HG03045 (cell line): ENCODE measurements at regions not wholly inside any gene's neighbourhood (a gene's known extent, or its start where the extent isn't known, plus 50 kb on each side); places are given as distances from the start of the nearest gene placed in this dataset.

Experiments used
- ATAC-seq: cut with Tn5 transposase; IDR thresholded peaks from one replicate; pipeline ENCODE4 v1.9.1; 2021; ENCODE audit warnings: mild to moderate bottlenecking, moderate library complexity; ENCODE audit not compliant: unreplicated experiment

DNA sequence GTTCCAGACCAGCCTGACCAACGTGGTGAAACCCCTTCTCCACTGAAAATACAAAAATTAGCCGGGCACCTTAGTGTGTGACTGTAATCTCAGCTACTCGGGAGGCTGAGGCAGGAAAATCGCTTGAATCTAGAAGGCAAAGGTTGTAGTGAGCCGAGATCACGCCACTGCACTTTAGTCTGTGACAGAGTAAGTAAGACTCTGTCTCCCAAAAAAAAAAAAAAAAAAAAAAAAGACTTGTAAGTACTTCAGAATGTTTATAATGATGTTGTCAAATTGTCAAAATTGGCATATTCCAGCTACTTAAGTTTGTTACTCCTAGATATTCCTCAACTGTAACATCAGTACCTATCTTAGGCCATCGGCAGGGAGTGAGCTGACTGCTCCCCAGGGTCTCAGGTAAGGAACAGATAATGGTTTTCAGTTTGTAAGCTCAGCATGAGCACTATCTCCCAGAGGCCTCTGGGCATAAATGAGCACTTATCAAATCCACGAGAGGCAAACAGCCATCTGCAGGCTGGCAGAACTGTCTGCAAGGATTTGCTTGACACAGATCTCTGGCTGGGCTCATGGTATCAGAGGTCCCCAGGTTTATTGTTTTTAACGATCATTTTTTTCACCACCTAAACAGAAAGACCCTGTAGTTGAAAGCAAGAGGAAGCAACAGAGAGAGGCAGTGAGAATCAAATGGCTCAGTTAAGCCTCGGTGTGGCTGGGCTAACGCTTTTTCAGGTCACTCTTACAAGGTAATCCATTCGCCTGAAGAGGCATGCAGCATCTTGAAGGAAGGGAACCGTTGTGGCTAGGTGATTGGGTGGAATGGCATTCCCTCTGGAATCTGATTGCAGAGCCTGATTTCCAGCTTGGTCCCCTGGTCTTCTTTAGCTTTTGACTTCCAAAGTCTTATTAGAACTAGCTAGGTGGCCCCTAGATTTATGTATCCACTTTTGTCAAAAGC is 115.9 kb downstream of the LY86 start:
- ATAC-seq: no peak

- no peak for ATAC-seq
Measured at GRCh38 chr6:6705061-6705425, 116.5 kb downstream of the LY86 start.

DNA sequence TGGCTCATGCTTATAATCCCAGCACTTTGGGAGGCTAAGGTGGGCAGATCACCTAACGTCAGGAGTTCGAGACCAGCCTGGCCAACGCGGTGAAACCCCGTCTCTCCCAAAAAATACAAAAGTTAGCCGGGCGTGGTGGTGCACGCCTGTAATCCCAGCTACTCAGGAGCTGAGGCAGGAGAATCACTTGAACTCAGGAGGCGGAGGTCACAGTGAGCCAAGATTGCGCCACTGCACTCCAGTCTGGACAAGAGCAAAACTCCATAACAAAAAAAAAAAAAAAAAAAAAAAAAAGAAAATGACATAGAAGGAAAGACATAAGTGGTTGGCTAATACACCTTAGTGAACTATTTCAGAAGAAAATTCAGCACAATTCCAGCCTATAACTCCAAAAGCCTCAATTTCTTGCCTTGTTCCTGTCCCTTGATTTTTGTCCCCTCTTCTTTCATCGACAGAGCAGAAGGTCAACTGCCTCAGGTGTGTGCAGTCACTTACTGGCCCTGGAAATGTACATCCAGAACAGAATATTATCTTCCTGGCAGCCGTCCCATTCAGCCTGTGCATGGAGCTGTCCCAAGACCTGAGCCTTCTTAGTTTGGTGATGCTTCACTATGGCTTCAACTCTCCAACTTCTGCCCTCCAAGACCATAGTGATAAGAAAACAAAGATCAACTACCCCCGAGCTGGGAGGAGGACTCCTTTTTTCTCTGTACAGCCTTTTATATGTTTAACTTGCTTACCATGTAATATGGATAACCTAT is 117.6 kb downstream of the LY86 start:
- ATAC-seq: no peak

- no peak for ATAC-seq
Measured at GRCh38 chr6:6707143-6707542, 118.6 kb downstream of the LY86 start.

DNA sequence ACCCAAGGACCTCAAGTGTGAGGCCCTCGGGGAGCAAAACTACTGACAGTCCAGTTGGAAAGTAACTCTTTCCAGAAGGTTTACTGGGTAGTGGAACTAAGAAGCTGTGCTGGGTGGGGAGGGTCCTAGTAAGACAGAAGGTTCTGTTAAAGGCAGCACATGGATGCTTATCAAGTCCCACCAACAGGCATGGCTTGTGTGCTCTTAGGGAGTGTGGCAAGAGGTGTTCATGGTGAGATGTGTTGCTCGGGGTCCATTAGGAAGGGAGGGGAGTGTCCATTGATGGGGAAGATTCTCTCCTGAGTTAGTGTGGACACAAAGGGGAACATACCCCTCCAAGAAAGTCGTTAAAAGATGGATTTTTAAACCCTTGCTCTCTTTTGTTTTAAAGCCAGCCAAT is 120.6 kb downstream of the LY86 start:
- no peak for ATAC-seq

- no peak for ATAC-seq
Measured at GRCh38 chr6:6711031-6711785, 122.7 kb downstream of the LY86 start.

DNA sequence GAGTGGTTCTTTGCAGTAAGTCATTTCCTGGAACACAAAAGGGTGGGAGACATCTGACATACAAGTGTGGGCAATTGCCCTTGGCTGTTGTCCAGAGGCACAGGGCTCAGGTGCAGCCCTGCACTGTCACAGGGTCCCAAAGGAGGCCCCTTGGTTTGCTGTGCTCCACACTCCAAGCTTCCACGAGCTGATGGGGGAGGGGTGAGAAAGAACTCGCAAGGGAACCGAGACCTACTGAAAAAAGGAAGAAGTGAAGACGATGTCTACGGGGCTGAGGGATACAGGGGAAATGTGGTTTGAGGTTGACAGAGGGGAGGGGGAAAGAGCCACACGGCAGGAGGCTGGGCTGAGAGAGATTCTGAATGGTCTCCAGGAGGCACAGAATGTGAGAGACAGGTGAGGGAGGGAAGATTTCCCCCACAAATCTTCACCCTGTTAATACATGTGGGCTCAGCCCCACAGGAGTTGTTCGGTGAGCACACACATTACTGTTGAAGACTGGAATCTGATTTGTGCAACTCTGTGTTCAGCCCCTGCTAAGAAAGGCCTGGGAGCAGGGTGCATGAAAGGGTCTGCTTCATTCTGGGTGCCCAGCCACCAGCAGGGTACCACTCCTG is 123.4 kb downstream of the LY86 start:
- ATAC-seq: no peak

GRCh38 chr6:6712449-6713403 is 124.2 kb downstream of the LY86 start:
- ATAC-seq: no peak

DNA sequence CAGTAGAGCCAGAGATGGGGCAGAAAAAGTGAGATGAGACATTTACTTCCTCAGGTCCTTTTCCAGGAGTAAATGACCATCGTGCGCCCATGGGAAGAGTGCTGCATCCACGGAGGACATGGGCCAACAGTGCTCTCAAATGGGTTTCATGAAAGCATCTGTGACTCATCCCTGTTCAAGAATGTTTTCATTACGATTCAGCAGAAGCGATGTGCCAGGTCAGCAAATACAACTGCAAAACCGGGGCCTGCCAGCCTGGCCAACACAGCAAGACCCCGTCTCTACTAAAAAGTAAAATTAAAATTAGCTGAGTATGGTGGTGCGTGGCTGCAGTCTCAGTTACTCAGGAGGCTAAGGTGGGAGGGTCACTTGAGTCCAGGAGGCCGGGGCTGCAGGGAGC is 125.1 kb downstream of the LY86 start:
- ATAC-seq: no peak

DNA sequence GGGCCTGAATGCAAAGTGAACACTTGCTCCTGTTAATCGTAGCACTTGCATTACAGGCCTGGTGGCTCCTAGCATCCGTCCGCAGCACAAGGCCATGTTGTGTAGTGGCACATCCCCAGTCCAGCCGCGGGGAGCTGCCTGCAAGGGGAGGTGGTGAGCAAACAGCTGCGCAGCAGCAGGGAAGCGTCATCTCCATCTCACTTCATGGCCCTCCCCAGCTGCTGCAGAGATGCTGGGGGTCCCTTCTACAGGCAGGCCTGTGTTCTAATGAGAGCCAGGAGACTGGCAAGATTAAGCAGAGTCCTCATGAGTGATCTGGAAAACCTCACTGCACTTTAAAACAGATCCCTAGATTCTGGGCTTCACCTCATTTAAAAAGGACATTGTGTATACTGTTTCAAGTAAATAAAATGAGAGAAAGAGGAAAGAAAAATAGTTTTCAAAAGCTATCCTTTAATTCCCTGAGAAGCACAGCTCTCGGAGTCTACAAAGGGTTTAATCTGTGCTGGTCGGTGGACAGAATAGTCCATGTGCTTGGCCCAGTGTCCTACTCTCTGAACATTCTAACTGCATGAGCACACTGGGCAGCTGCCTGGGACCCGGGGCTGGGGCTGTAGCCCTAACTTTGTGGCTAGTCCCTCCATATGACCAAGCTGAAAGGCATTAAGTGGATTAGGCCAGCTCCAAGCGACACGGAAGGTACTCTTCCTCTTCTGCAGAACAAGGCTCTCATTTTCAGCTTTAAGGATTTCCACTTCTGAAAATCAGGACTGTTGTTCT is 125.8 kb downstream of the LY86 start:
- no peak for ATAC-seq

DNA sequence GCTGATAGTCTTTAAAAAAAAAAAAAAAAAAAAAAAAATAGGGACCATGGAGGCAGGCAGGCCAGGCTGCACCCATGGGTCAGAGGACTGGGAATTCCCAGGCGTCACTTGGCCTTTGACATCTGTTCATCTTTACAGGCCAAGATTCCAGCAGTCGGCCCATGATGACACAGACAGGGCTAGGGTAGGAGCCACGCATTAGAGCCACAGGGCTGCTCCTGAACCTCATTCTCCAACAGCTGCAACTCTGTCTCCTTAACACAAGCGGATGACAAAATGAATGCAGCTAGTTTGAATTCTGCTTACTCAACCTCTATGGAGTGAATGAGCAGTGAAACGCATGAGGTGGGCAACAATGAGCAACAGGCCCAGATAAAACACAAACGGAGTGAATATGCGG is 126.4 kb downstream of the LY86 start:
- ATAC-seq: no peak

- ATAC-seq: no peak
Measured at GRCh38 chr6:6715465-6715864, 126.9 kb downstream of the LY86 start.

DNA sequence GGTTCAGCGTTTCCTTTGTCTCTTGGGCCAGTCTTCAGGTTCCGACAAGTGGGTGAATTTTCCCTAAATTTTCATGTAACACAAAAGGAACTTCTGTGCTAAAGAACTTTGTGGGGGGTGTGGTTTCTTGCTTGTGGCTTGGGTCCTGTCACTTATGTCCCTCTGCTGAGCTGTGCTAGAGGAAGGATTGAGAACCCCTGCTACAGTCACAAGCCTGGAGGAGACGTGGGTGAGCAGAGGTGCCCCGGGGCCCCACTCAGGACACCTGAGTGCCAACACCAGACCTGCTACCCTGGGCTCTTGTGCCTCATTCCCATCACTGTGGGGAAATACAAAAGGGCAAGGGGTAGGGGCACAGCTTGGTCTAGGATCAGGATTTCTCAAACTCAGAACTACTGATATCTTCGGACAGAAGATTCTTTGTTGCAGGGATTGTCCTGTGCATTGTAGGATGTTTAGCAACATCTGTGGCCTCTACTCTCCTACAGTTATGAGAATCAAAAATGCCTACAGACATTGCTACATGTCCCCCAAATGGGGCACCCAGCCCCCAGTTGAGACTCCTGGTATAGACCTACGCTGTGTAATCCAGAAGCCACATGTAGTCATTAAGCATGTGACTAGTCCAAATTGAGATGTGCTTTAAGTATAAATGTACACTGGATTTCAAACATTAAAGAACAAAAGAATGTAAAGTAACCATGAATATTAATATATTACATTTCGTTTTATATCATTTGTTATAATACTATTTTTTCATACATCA is 128.7 kb downstream of the LY86 start:
- ATAC-seq: no peak

DNA sequence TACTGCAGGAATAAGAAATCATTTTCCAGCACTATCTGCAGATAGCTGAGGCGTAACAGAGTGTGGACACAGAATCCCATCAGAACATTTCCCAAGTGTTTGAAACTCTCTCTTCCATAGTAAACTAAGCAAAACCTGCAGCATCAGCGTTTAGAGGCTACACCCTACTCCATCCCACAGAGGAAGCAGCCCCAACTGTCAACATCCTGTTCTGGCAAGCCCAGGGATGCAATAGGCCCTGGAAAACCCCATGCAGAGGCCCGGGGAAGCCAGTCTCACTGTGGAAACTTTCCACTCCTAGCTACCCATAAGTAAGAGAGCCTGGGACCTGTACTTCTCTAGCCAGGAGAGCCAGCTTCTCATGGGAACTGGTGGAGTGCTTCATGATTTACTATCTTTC is 129.4 kb downstream of the LY86 start:
- ATAC-seq: no peak

DNA sequence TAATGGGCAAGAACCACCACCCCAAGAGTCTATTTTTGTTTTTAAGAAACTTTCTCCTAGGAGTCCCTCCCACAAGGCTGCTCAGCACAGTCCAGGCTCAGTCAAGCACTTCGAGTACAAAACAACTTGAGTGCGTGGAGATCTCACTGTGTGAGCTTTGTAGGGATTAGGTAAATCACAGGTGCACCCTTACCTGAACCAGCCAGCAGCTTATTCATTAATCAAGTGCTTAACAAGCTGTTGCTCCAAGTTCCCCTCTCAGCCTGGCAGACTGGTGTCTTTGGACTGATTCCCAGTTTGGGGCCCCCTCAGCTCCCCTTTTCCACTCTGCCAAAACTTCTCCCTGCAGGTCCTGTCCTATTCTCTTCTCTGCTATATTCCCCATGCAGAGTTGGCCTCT is 133.1 kb downstream of the LY86 start:
- ATAC-seq: no peak

- ATAC-seq: no peak
Measured at GRCh38 chr6:6722195-6722594, 133.7 kb downstream of the LY86 start.

DNA sequence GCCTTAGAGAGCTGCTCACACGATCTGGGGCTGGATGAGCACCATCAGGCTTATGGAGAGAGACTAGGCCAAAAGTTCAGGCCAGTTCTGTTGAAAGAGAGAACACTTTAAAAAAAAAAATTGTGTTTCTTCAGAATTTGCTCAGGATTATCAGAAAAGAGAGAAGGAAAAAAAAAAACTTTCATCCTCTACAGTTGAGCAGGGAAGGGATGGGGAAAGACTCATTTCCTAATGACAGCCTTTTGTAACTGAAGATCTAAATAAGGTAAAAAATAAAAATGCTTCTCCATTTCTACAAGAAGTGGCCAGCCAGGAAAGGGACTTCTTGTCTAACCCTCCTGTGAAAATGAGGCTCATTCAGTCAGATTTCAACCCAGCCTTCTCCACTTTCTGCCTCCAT is 134.8 kb downstream of the LY86 start:
- ATAC-seq: no peak

GRCh38 chr6:6723921-6724538 is 135.5 kb downstream of the LY86 start:
- no peak for ATAC-seq
